Liver (tissue), 8 donors: ENCODE measurements at regions not wholly inside any gene's neighbourhood (a gene's known extent, or its start where the extent isn't known, plus 50 kb on each side); places are given as distances from the start of the nearest gene placed in this dataset.

Experiments
- DNase-seq: peaks from one replicate; pipeline ENCODE4 v3.0.0-alpha.2; 2017; ENCODE audit warnings: low spot score
- H3K27ac ChIP-seq, 2 donors: one replicate each; pipeline ENCODE4 v1.7.0; 2013; ENCODE audit warnings: inconsistent platforms in 2 of 2, low read length in 2 of 2, control low read depth in 1 of 2, low read depth in 1 of 2, mild to moderate bottlenecking in 1 of 2
- H3K27me3 ChIP-seq, 4 donors: one replicate each; pipeline versions ENCODE4 v1.6.1 to v1.7.0; 2013; ENCODE audit warnings: low read length in 3 of 4, inconsistent platforms in 1 of 4, mild to moderate bottlenecking in 1 of 4, moderate library complexity in 1 of 4; ENCODE audit not compliant: control insufficient read depth in 4 of 4, insufficient read depth in 4 of 4
- H3K36me3 ChIP-seq, 4 donors: one replicate each; pipeline versions ENCODE4 v1.6.1 to v1.7.0; 2013; ENCODE audit warnings: low read length in 3 of 4, mild to moderate bottlenecking in 3 of 4, low read depth in 1 of 4, moderate library complexity in 1 of 4; ENCODE audit not compliant: control insufficient read depth in 4 of 4, insufficient read depth in 3 of 4
- H3K4me1 ChIP-seq, 4 donors: one replicate each; pipeline versions ENCODE4 v1.6.1 to v1.7.0; 2013; ENCODE audit warnings: low read length in 3 of 4, mild to moderate bottlenecking in 3 of 4, moderate library complexity in 1 of 4; ENCODE audit not compliant: control insufficient read depth in 4 of 4, insufficient read depth in 4 of 4
- H3K4me3 ChIP-seq, 3 donors: one replicate each; pipeline versions ENCODE4 v1.6.1 to v1.7.0; 2013; ENCODE audit warnings: low read length in 3 of 3, control low read depth in 1 of 3, low read depth in 1 of 3, mild to moderate bottlenecking in 1 of 3
- H3K9ac ChIP-seq, 2 donors: one replicate each; pipeline ENCODE4 v1.7.0; 2013; ENCODE audit warnings: low read length in 2 of 2, mild to moderate bottlenecking in 2 of 2, moderate library complexity in 2 of 2, control low read depth in 1 of 2, low read depth in 1 of 2
- H3K9me3 ChIP-seq, 4 donors: one replicate each; pipeline versions ENCODE4 v1.6.1 to v1.7.0; 2013; ENCODE audit warnings: low read length in 3 of 4; ENCODE audit not compliant: control insufficient read depth in 4 of 4
- ATF3 ChIP-seq: IDR thresholded peaks from 2 replicates; pipeline ENCODE4 v1.6.1; 2016; ENCODE audit warnings: antibody characterized with exemption
- CTCF ChIP-seq: fragments of 150-350 bp; IDR thresholded peaks from 2 replicates; pipeline ENCODE4 v1.5.1; 2017; ENCODE audit warnings: improper control_type of control experiment, low read depth, low read length; ENCODE audit not compliant: missing input control
- EGR1 ChIP-seq, 2 donors: IDR thresholded peaks; 2 replicates each; pipeline ENCODE4 v1.6.1; 2016 to 2018; ENCODE audit warnings: antibody characterized with exemption in 2 of 2, low read depth in 2 of 2
- FOXA2 ChIP-seq: IDR thresholded peaks from 2 replicates; pipeline ENCODE4 v1.6.1; 2016; ENCODE audit warnings: antibody characterized with exemption
- GABPA ChIP-seq, 2 donors: IDR thresholded peaks in 1 of 2; conservative IDR thresholded peaks in 1 of 2; 2 replicates each; pipeline ENCODE4 v1.6.1; 2016; ENCODE audit warnings: antibody characterized with exemption in 2 of 2, mild to moderate bottlenecking in 1 of 2, moderate library complexity in 1 of 2
- HNF4A ChIP-seq, 2 donors: conservative IDR thresholded peaks; 2 replicates each; pipeline ENCODE4 v1.6.1; 2016; ENCODE audit warnings: antibody characterized with exemption in 2 of 2, mild to moderate bottlenecking in 2 of 2
- HNF4G ChIP-seq: IDR thresholded peaks from 2 replicates; pipeline ENCODE4 v1.6.1; 2016; ENCODE audit warnings: antibody characterized with exemption
- JUND ChIP-seq, 2 donors: IDR thresholded peaks; 2 replicates each; pipeline ENCODE4 v1.6.1; 2016; ENCODE audit warnings: antibody characterized with exemption in 2 of 2
- NR2F2 ChIP-seq: IDR thresholded peaks from 2 replicates; pipeline ENCODE4 v1.6.1; 2016; ENCODE audit warnings: antibody characterized with exemption
- RAD21 ChIP-seq, 2 donors: IDR thresholded peaks; 2 replicates each; pipeline ENCODE4 v1.6.1; 2016; ENCODE audit warnings: antibody characterized with exemption in 2 of 2, mild to moderate bottlenecking in 2 of 2
- REST ChIP-seq: IDR thresholded peaks from 2 replicates; pipeline ENCODE4 v1.6.1; 2016; ENCODE audit warnings: antibody characterized with exemption, mild to moderate bottlenecking
- RXRA ChIP-seq, 2 donors: IDR thresholded peaks; 2 replicates each; pipeline ENCODE4 v1.6.1; 2017 to 2018; ENCODE audit warnings: antibody characterized with exemption in 2 of 2, mild to moderate bottlenecking in 1 of 2
- SP1 ChIP-seq: IDR thresholded peaks from 2 replicates; pipeline ENCODE4 v1.6.1; 2018; ENCODE audit warnings: antibody characterized with exemption, mild to moderate bottlenecking
- TAF1 ChIP-seq: conservative IDR thresholded peaks from 2 replicates; pipeline ENCODE4 v1.6.1; 2016; ENCODE audit warnings: antibody characterized with exemption, mild to moderate bottlenecking
- YY1 ChIP-seq: IDR thresholded peaks from 2 replicates; pipeline ENCODE4 v1.6.1; 2016; ENCODE audit warnings: antibody characterized with exemption, mild to moderate bottlenecking
- ZBTB33 ChIP-seq: IDR thresholded peaks from 2 replicates; pipeline ENCODE4 v1.6.1; 2016; ENCODE audit warnings: antibody characterized with exemption
- WGBS: extraction: QIAGEN DNeasy Blood & Tissue Kit; methylation state at CpG from one replicate; pipeline ENCODE4 v1.1.7; 2013; 5-methylcytosine and 5-hydroxymethylcytosine counted together
- donor health status: healthy.
- donor health status: healthy.
- donor health status: healthy.
- donor health status: healthy.
- donor health status: healthy.

- Histone ChIP-seq H3K9ac (no peak overlapping the region), H3K4me3 (no peak overlapping the region), H3K9me3 (no peaks in the 10 kb centered on the region), H3K4me1 (peaks cover 0 to 3% (median 0%) of the 10 kb centered on the region in 4 donors), H3K36me3 (no peaks in the 10 kb centered on the region), H3K27ac (no peak overlapping the region), H3K27me3 (no peaks in the 10 kb centered on the region)
- WGBS, result 95% methylated on average over 9 of the region's 9 CpGs
- TF ChIP-seq JUND (IDR thresholded peaks at IDR 0.05), result no peak
- no peak for TF ChIP-seq HNF4A (conservative IDR thresholded peaks at IDR 0.05)
- no peak for DNase-seq
Measured at GRCh38 chr15:31226021-31226420, 100.6 kb upstream of the KLF13 start.

- Histone ChIP-seq H3K4me1 (peaks cover 0 to 3% (median 0%) of the 10 kb centered on the region in 4 donors), H3K9me3 (no peaks in the 10 kb centered on the region), H3K9ac (no peak overlapping the region), H3K27ac (no peak overlapping the region), H3K4me3 (no peak overlapping the region), H3K36me3 (no peaks in the 10 kb centered on the region), H3K27me3 (no peaks in the 10 kb centered on the region)
- no peak for DNase-seq
- 90% methylated on average over 2 of the region's 2 CpGs for WGBS
- TF ChIP-seq CTCF (no peak), SP1 (no peak), ATF3 (no peak), REST (no peak), RXRA (IDR thresholded peaks at IDR 0.05) (no peak), GABPA (IDR thresholded peaks at IDR 0.05 in 1 of 2, conservative IDR thresholded peaks at IDR 0.05 in 1 of 2) (no peak), HNF4A (conservative IDR thresholded peaks at IDR 0.05) (no peak), JUND (IDR thresholded peaks at IDR 0.05) (no peak), FOXA2 (no peak), RAD21 (IDR thresholded peaks at IDR 0.05) (no peak), NR2F2 (no peak)
Measured at GRCh38 chr15:31227235-31227634, 99.4 kb upstream of the KLF13 start.

GRCh38 chr15:31228011-31228484 is 98.6 kb upstream of the KLF13 start:
- DNase-seq, result peak; percentile 27
- Histone ChIP-seq H3K9me3 (no peaks in the 10 kb centered on the region), H3K27me3 (no peaks in the 10 kb centered on the region), H3K27ac (no peak overlapping the region), H3K4me3 (no peak overlapping the region), H3K36me3 (no peaks in the 10 kb centered on the region), H3K9ac (no peak overlapping the region), H3K4me1 (no peaks in the 10 kb centered on the region)
- WGBS, result 82% methylated on average over 7 of the region's 7 CpGs
- no peak for TF ChIP-seq CTCF
- no peak for TF ChIP-seq NR2F2
- TF ChIP-seq FOXA2, result no peak
- TF ChIP-seq ZBTB33, result no peak
- no peak for TF ChIP-seq GABPA (IDR thresholded peaks at IDR 0.05 in 1 of 2, conservative IDR thresholded peaks at IDR 0.05 in 1 of 2)
- TF ChIP-seq SP1, result no peak
- no peak for TF ChIP-seq TAF1
- TF ChIP-seq HNF4G, result no peak
- no peak for TF ChIP-seq RAD21 (IDR thresholded peaks at IDR 0.05)
- TF ChIP-seq YY1, result no peak
- no peak for TF ChIP-seq RXRA (IDR thresholded peaks at IDR 0.05)
- no peak for TF ChIP-seq EGR1 (IDR thresholded peaks at IDR 0.05; ENCODE audit: low read depth in 2 of 2)
- no peak for TF ChIP-seq HNF4A (conservative IDR thresholded peaks at IDR 0.05)
- TF ChIP-seq ATF3, result no peak
- no peak for TF ChIP-seq JUND (IDR thresholded peaks at IDR 0.05)
